Suppressor macrophage (primary cell): ENCODE measurements at regions not wholly inside any gene's neighbourhood (a gene's known extent, or its start where the extent isn't known, plus 50 kb on each side); places are given as distances from the start of the nearest gene placed in this dataset.

ENCODE experiments used
- DNase-seq, 4 experiments: peaks; one replicate each; pipeline ENCODE4 v3.0.0-alpha.2; 2020 to 2022

- no peak for DNase-seq
Measured at GRCh38 chr11:45554230-45554967, 111.0 kb downstream of the CHST1 start.

GRCh38 chr11:45553383-45553936 lies 112.0 kb downstream of the CHST1 start:
- DNase-seq, result no peak

GRCh38 chr11:45551191-45551713 lies 114.2 kb downstream of the CHST1 start:
- no peak for DNase-seq

- no peak for DNase-seq
Measured at GRCh38 chr11:45549257-45549656, 116.2 kb downstream of the CHST1 start.

- DNase-seq, result peak; percentile 7 to 61 (median 46)
Measured at GRCh38 chr11:45546366-45546765, 119.1 kb downstream of the CHST1 start.

GRCh38 chr11:45544826-45545225 lies 120.6 kb downstream of the CHST1 start:
- no peak for DNase-seq

- peak; percentile 15 to 61 (median 34) for DNase-seq
Measured at GRCh38 chr11:45543808-45544422, 121.5 kb downstream of the CHST1 start.

- no peak for DNase-seq
Measured at GRCh38 chr11:45543081-45543480, 122.3 kb downstream of the CHST1 start.

- no peak for DNase-seq
Measured at GRCh38 chr11:45541693-45542434, 123.6 kb downstream of the CHST1 start.

- DNase-seq, result no peak
Measured at GRCh38 chr11:45538939-45539338, 126.5 kb downstream of the CHST1 start.

- DNase-seq, result no peak
Measured at GRCh38 chr11:45538363-45538762, 127.1 kb downstream of the CHST1 start.

- no peak for DNase-seq
Measured at GRCh38 chr11:45537614-45538013, 127.8 kb downstream of the CHST1 start.

GRCh38 chr11:45535033-45535432 lies 130.4 kb downstream of the CHST1 start:
- DNase-seq, result no peak

- DNase-seq, result no peak
Measured at GRCh38 chr11:45534132-45534531, 131.3 kb downstream of the CHST1 start.

- no peak for DNase-seq
Measured at GRCh38 chr11:45532546-45532945, 132.9 kb downstream of the CHST1 start.

- no peak for DNase-seq
Measured at GRCh38 chr11:45530776-45531175, 134.6 kb downstream of the CHST1 start.

GRCh38 chr11:45530111-45530510 lies 135.3 kb downstream of the CHST1 start:
- DNase-seq, result no peak

- DNase-seq, result no peak
Measured at GRCh38 chr11:45528435-45528834, 137.0 kb downstream of the CHST1 start.

GRCh38 chr11:45527898-45528297 lies 137.5 kb downstream of the CHST1 start:
- DNase-seq, result peak; percentile 19 to 68 (median 57)

GRCh38 chr11:45525393-45525792 lies 140.0 kb downstream of the CHST1 start:
- DNase-seq, result no peak

- DNase-seq, result no peak
Measured at GRCh38 chr11:45523760-45524159, 141.7 kb downstream of the CHST1 start.

GRCh38 chr11:45518833-45519535 lies 146.4 kb downstream of the CHST1 start:
- peak; percentile 61 to 80 (median 76) for DNase-seq
